ENCODE measurements at regions not wholly inside any gene's neighbourhood (a gene's known extent, or its start where the extent isn't known, plus 50 kb on each side); places are given as distances from the start of the nearest gene placed in this dataset.

GRCh38 chr10:36494371-36494770 lies 631.0 kb upstream of the ANKRD30A start (continued):
- TF ChIP-seq KDM1A (IDR thresholded peaks at IDR 0.05; ENCODE audit: borderline replicate concordance, low read length) (no peak), SRF (IDR thresholded peaks at IDR 0.05; ENCODE audit: low read depth, low read length) (no peak), E2F6 (IDR thresholded peaks at IDR 0.05) (no peak)
